Heart left ventricle (tissue), 13 donors: ENCODE measurements at regions not wholly inside any gene's neighbourhood (a gene's known extent, or its start where the extent isn't known, plus 50 kb on each side); places are given as distances from the start of the nearest gene placed in this dataset.

Source experiments
- POLR2A ChIP-seq, 2 donors: fragments of 450-650 bp; IDR thresholded peaks; one replicate each; pipeline ENCODE4 v1.6.1; 2017; ENCODE audit warnings: antibody characterized with exemption in 2 of 2, mild to moderate bottlenecking in 2 of 2, moderate library complexity in 2 of 2
- TF ChIP-seq, protein P1 (sequence below), 12 donors: fragments of 200-600 bp; sonication (generic) in 4 of 12; IDR thresholded peaks; one replicate each; pipeline versions ENCODE4 v1.5.0 to v1.8.0; 2018 to 2022; ENCODE audit warnings: antibody characterized with exemption in 12 of 12, mild to moderate bottlenecking in 5 of 12
- donor health status: ischemic (EF 13 %, LVEDD 7.1; RV severe dilation, severe dysfunction).
- donor health status: DM: no; HTN: yes; CAD: no.
- donor health status: DM: no; HTN: no; CAD: no.
- donor health status: ischemic (EF 25% LVEDD 6.9; RV normal size, moderate dysfunction).
- donor health status: ischemic (EF 25% LVEDD 5.7; RV mildly dilated, moderate dysfunction).
- donor health status: ischemic (EF 35%, LVEDD 5.7; RV mildly dilated, moderate dysfunction).
- donor health status: nonischemic (EF 11% LVEDD 7.7; RV severe dilation, severe dysfunction).
- donor health status: DM: yes; HTN: yes; CAD: no.
- donor health status: PGD.
- donor health status: ischemic (EF 29% LVEDD 5.4; RV normal size, mild dysfunction).
- donor health status: nonischemic (EF 23%, LVEDD 6.1; RV moderate dilation, normal function).

DNA sequence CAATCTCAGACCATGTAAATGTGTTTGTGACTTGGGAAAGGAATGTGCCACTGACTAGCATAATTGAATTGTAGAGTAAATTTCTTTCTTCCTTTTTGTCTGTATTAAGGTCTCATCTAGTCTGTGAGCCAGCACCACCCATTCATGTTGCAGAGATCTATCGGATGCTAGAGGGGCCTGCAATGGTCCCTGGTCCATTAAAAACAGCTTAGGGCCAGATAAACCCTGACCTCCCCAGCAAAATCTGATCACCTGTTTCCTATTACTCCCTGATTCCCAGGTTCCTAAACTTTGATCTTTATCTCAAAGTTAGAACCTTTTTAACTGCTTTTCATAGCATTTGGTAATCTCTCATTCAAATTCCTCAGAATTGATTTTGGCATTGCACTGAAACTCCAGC, 174.5 kb upstream of the POC5 start:
- TF ChIP-seq, protein P1, sequence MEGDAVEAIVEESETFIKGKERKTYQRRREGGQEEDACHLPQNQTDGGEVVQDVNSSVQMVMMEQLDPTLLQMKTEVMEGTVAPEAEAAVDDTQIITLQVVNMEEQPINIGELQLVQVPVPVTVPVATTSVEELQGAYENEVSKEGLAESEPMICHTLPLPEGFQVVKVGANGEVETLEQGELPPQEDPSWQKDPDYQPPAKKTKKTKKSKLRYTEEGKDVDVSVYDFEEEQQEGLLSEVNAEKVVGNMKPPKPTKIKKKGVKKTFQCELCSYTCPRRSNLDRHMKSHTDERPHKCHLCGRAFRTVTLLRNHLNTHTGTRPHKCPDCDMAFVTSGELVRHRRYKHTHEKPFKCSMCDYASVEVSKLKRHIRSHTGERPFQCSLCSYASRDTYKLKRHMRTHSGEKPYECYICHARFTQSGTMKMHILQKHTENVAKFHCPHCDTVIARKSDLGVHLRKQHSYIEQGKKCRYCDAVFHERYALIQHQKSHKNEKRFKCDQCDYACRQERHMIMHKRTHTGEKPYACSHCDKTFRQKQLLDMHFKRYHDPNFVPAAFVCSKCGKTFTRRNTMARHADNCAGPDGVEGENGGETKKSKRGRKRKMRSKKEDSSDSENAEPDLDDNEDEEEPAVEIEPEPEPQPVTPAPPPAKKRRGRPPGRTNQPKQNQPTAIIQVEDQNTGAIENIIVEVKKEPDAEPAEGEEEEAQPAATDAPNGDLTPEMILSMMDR (IDR thresholded peaks at IDR 0.05) = no peak
- TF ChIP-seq POLR2A (IDR thresholded peaks at IDR 0.05) = no peak
